Osteocyte (in vitro differentiated cells): ENCODE measurements at regions not wholly inside any gene's neighbourhood (a gene's known extent, or its start where the extent isn't known, plus 50 kb on each side); places are given as distances from the start of the nearest gene placed in this dataset.

Experiments
- DNase-seq: peaks from one replicate; pipeline ENCODE4 v3.0.0; 2021; ENCODE audit warnings: mixed read lengths; ENCODE audit not compliant: unreplicated experiment; ENCODE audit errors: extremely low spot score
- H3K27ac Mint-ChIP-seq: one replicate; pipeline ENCODE4 v1.8.0; 2021; ENCODE audit warnings: mild to moderate bottlenecking, mixed read lengths; ENCODE audit not compliant: unreplicated experiment
- H3K27me3 Mint-ChIP-seq: one replicate; pipeline ENCODE4 v1.8.0; 2021; ENCODE audit warnings: mixed read lengths; ENCODE audit not compliant: unreplicated experiment
- H3K36me3 Mint-ChIP-seq: one replicate; pipeline ENCODE4 v1.8.0; 2021; ENCODE audit warnings: mixed read lengths; ENCODE audit not compliant: unreplicated experiment
- H3K4me1 Mint-ChIP-seq: one replicate; pipeline ENCODE4 v1.8.0; 2021; ENCODE audit warnings: mixed read lengths; ENCODE audit not compliant: unreplicated experiment
- H3K4me3 Mint-ChIP-seq: one replicate; pipeline ENCODE4 v1.8.0; 2021; ENCODE audit warnings: mild to moderate bottlenecking, moderate library complexity, mixed read lengths; ENCODE audit not compliant: unreplicated experiment
- H3K9me3 Mint-ChIP-seq: one replicate; pipeline ENCODE4 v1.8.0; 2021; ENCODE audit warnings: mixed read lengths; ENCODE audit not compliant: unreplicated experiment
- CTCF ChIP-seq: fragments of 200-600 bp; sonication (generic); IDR thresholded peaks from 2 replicates; pipeline ENCODE4 v1.5.0; 2021; ENCODE audit warnings: antibody characterized with exemption, mild to moderate bottlenecking, moderate library complexity

GRCh38 chr1:5690898-5691297 lies 301.3 kb downstream of the NPHP4 start:
- DNase-seq: no peak
- Mint-ChIP-seq H3K9me3 (peaks cover 21% of the 10 kb centered on the region), H3K36me3 (no peaks in the 10 kb centered on the region), H3K4me1 (no peaks in the 10 kb centered on the region), H3K4me3 (no peak overlapping the region), H3K27me3 (no peaks in the 10 kb centered on the region), H3K27ac (no peak overlapping the region)
- TF ChIP-seq CTCF: no peak

DNA sequence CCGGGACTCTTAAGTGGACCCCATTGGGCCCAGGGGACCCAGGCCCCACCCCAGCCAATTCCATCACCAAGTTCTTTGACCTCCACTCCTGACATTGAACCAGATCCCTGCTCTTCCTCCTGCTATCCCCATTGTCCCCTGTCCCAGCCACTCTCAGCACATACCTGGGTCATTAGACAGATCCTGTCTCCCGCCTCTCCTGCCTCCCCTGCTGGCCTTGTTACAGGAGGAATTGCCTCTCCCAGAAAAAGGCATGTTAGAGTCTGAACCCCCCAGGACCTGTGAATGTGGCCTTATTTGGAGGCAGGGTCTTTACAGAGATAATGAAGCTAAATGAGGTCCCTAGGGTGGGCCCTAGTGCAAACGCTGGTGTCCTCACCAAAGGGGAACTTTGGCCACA lies 301.9 kb downstream of the NPHP4 start:
- Mint-ChIP-seq H3K4me3 (no peak overlapping the region), H3K4me1 (no peaks in the 10 kb centered on the region), H3K36me3 (no peaks in the 10 kb centered on the region), H3K27ac (no peak overlapping the region), H3K9me3 (peaks cover 22% of the 10 kb centered on the region), H3K27me3 (no peaks in the 10 kb centered on the region)
- no peak for TF ChIP-seq CTCF
- DNase-seq: no peak

- H3K27me3 Mint-ChIP-seq: no peaks in the 10 kb centered on the region
- TF ChIP-seq CTCF: no peak
- no peaks in the 10 kb centered on the region for H3K36me3 Mint-ChIP-seq
- no peak for DNase-seq
- no peak overlapping the region for H3K27ac Mint-ChIP-seq
- peaks cover 27% of the 10 kb centered on the region for H3K9me3 Mint-ChIP-seq
- no peaks in the 10 kb centered on the region for H3K4me1 Mint-ChIP-seq
- no peak overlapping the region for H3K4me3 Mint-ChIP-seq
Observed at GRCh38 chr1:5688081-5689077, 303.8 kb downstream of the NPHP4 start.

DNA sequence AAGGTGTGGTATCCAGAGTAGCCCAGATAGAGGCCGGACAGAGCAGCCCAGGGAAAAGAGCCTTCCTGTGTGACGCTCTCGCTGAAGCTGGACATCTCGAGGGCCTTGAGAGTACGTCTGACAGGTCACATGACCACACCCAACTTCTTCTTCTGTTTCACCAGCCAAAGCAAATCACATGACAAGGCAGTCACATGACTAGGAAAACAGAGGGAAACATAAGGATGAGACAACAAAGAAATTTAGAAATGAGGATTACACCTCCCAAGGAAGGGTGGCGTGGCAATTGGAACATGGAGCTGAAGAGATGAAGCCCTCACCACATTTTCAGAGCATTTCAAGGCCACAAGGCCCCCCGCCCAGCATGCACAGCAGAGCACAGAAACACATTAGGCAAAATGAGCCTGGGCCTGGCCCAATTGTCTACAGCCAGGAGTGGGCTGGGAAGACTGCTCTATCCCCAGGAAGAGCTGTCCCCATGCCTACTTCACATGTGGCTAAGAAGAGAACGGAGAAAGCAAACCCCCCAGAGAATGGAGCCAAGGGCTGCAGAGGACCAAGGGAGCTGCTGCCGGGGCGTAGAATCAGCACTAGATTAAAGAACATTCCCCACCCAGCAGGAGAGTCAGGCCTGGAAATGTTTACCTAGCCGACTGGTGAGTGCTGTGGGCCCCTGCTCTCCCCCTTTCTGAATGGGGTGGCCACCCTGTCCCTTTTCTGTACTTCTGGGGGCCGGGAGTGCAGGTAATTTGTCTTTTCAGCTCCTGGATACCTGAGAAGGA lies 305.1 kb downstream of the NPHP4 start:
- peaks cover 27% of the 10 kb centered on the region for H3K9me3 Mint-ChIP-seq
- H3K4me3 Mint-ChIP-seq: no peak overlapping the region
- no peaks in the 10 kb centered on the region for H3K36me3 Mint-ChIP-seq
- no peak for DNase-seq
- TF ChIP-seq CTCF: no peak
- H3K4me1 Mint-ChIP-seq: no peaks in the 10 kb centered on the region
- H3K27ac Mint-ChIP-seq: no peak overlapping the region
- no peaks in the 10 kb centered on the region for H3K27me3 Mint-ChIP-seq

DNA sequence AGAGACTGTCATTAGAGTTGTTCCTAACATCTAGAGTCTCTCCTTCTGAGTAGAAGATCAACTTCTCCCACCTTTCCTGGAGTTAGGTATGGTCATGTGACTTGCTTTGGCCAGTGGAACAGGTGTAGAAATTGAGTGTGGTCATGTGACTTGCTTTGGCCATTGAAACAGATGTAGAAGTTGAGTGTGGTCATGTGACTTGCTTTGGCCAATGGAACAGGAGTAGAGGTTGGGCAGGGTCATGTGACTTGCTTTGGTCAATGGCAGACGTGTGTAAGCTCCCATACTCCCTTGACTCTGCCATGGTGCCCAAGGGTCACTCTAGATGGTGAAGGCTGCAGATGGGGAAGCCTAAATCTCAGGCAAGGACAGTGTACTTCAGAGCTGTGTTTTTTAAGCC lies 306.0 kb downstream of the NPHP4 start:
- no peak for TF ChIP-seq CTCF
- DNase-seq: no peak
- Mint-ChIP-seq H3K4me1 (no peaks in the 10 kb centered on the region), H3K36me3 (no peaks in the 10 kb centered on the region), H3K4me3 (no peak overlapping the region), H3K9me3 (peaks cover 27% of the 10 kb centered on the region), H3K27ac (no peak overlapping the region), H3K27me3 (no peaks in the 10 kb centered on the region)
